ENCODE measurements at regions not wholly inside any gene's neighbourhood (a gene's known extent, or its start where the extent isn't known, plus 50 kb on each side); places are given as distances from the start of the nearest gene placed in this dataset.
A peak's percentile ranks its signal among the peaks of the same experiment; 100 is the strongest.

- Histone ChIP-seq H3K27me3 (ENCODE audit: insufficient read depth, poor library complexity, severe bottlenecking) (no peaks in the 10 kb centered on the region), H3K4me3 (replicated peaks; ENCODE audit: insufficient read depth, low read length) (no peak overlapping the region), H3K27ac (replicated peaks) (no peak overlapping the region)
- peak in 1 of 2 experiments; percentile 9 for DNase-seq (ENCODE audit: low read depth in 1 of 2, low spot score in 1 of 2)
- TF ChIP-seq SPI1 (IDR thresholded peaks at IDR 0.05; ENCODE audit: borderline replicate concordance, low read depth) = no peak
- TF ChIP-seq POLR2AphosphoS5 (IDR thresholded peaks at IDR 0.05; ENCODE audit: low read depth) = no peak
- TF ChIP-seq CTCF (IDR thresholded peaks at IDR 0.05; ENCODE audit: insufficient read depth, low read length) = peak; percentile 35
Measured at GRCh38 chr5:57650360-57651069, 167.9 kb upstream of the ACTBL2 start.

GRCh38 chr5:57642698-57643097, 160.1 kb upstream of the ACTBL2 start:
- no peak overlapping the region for H3K4me3 ChIP-seq (replicated peaks; ENCODE audit: insufficient read depth, low read length)
- TF ChIP-seq CTCF (IDR thresholded peaks at IDR 0.05; ENCODE audit: insufficient read depth, low read length) (no peak), POLR2AphosphoS5 (IDR thresholded peaks at IDR 0.05; ENCODE audit: low read depth) (no peak), SPI1 (IDR thresholded peaks at IDR 0.05; ENCODE audit: borderline replicate concordance, low read depth) (no peak), REST (IDR thresholded peaks at IDR 0.05; ENCODE audit: insufficient replicate concordance, low read depth) (no peak), GABPA (IDR thresholded peaks at IDR 0.05; ENCODE audit: low read depth) (no peak)

GRCh38 chr5:57642066-57642465, 159.5 kb upstream of the ACTBL2 start:
- Histone ChIP-seq H3K27me3 (ENCODE audit: insufficient read depth, poor library complexity, severe bottlenecking) (no peaks in the 10 kb centered on the region), H3K4me3 (replicated peaks; ENCODE audit: insufficient read depth, low read length) (no peak overlapping the region), H3K27ac (replicated peaks) (no peak overlapping the region)
- TF ChIP-seq SPI1 (IDR thresholded peaks at IDR 0.05; ENCODE audit: borderline replicate concordance, low read depth) = no peak
- no peak for TF ChIP-seq REST (IDR thresholded peaks at IDR 0.05; ENCODE audit: insufficient replicate concordance, low read depth)
- no peak for TF ChIP-seq GABPA (IDR thresholded peaks at IDR 0.05; ENCODE audit: low read depth)
- TF ChIP-seq POLR2AphosphoS5 (IDR thresholded peaks at IDR 0.05; ENCODE audit: low read depth) = no peak
- TF ChIP-seq CTCF (IDR thresholded peaks at IDR 0.05; ENCODE audit: insufficient read depth, low read length) = no peak
- DNase-seq (ENCODE audit: low read depth in 1 of 2, low spot score in 1 of 2) = no peak

More at GRCh38 chr5:57642698-57643097, 160.1 kb upstream of the ACTBL2 start:
- Histone ChIP-seq H3K27ac (replicated peaks) (no peak overlapping the region), H3K27me3 (ENCODE audit: insufficient read depth, poor library complexity, severe bottlenecking) (no peaks in the 10 kb centered on the region)
- DNase-seq (ENCODE audit: low read depth in 1 of 2, low spot score in 1 of 2) = no peak
